ENCODE measurements at regions not wholly inside any gene's neighbourhood (a gene's known extent, or its start where the extent isn't known, plus 50 kb on each side); places are given as distances from the start of the nearest gene placed in this dataset.
"Not testable (repeated sequence)": the region's sequence is repeated elsewhere in the genome, so short reads cannot be mapped to it uniquely, and the experiment has no call there.

DNA sequence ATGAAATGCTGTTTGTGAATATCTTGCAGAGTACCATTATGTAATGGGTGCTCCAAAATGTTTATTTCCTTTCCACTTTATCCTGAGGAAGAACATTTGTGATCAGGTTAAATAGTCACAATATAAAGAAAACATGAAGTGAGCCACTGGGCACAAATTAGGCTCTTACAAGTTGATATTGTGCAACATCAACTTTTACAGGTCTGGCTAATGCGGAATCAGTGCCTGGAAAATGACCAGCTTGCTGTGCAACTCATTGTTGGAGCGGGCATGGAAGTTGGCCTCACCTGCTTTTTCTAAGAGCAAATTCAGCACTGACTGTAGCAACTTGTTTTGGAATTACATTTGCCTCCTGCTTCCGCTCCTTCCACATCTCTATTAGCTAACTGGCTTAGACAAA lies 216.9 kb upstream of the PLPPR1 start:
- DNase-seq (ENCODE audit: low read depth, low spot score) = no peak

DNA sequence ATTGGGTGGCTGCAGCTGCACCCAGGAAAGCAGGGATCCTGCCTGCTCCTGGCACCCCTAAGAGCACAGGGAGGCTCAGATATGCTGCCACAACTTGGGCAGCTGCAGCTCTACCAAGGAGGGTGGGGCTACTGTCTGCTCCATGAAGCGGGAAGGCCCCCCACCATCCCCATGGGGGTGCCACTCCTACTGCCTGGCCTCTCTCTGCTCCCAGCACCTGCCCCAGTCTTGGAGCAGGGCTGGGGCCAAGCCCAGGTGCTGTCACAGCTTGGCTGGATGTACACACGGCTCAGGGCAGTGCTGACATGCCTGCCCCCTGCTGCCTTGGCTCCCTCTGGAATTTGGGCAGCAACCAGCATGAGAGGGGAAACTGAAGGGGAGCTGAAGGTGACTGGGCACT lies 214.7 kb upstream of the PLPPR1 start:
- no peak for DNase-seq (ENCODE audit: low read depth, low spot score)

DNA sequence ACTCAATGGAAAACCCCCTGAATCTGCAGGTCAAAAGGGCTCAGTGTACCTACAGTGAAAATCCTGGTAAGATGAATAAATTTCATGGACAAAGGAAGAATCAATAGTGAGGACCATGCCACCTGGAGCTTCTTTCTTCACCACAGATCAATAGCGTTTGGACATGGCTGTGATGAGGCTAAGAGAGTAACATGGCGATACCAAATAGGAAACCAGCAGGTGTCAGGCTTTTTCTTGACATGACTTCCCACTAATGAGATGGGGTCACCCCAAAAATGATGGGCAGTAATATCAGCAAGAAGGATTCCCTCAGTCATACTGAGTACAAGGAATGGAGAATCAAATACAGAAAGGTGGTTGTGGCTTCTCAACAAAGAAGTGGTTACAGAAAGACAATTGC lies 208.5 kb upstream of the PLPPR1 start:
- no peak for DNase-seq (ENCODE audit: low read depth, low spot score)

DNA sequence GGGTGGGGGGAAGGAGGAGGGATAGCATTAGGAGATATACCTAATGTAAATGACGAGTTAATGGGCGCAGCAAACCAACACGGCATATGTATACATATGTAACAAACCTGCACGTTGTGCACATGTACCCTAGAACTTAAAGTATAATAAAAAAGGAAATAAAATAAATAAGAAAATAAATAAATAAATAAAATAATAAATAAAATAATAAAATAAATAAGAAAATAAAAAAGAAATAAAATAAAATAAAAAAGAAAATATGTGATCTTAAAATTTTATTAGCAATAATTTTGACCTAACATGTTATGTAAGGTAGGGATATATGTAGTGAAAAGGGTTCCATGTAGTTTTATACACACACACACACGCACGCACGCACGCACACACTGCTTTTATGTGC lies 195.5 kb upstream of the PLPPR1 start:
- DNase-seq (ENCODE audit: low read depth, low spot score) = not testable (repeated sequence)

DNA sequence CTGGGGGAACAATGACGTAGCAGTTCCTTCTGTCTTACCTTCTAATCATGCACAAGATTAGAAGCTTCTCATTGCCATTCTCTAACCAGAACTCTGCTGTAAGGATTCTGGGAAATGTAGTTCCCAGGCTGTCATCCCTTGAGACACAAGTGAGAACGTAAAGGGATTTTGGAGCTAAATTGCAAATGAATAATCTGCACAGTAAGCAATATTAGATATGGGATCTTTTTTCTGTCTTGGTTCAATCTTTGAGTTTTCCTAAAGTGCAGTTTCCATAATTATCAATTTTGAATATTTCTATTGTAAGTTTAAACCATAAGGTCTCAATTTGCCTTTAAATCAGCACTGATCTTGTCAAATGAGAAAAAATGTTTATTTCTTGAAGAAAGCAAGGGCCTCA lies 189.7 kb upstream of the PLPPR1 start:
- no peak for DNase-seq (ENCODE audit: low read depth, low spot score)

DNA sequence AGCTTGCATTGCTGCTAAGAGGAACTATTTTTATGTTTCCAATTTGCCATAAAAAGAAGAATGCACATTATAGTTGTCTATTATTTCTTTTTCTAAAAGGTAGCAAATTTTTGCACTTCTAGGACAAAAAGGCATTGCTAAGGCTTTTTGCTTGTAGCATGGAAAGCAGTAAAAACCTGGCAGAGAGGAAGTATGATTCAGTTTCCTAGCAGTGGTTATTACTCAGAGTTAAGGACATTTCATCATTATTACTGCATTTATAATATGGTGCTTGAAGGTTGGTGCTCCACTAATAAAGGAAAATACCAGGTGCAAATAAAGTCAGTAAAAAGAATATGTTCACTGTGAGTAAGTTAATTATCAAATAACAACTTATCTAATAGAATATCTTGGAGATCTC lies 179.8 kb upstream of the PLPPR1 start:
- DNase-seq (ENCODE audit: low read depth, low spot score) = no peak

DNA sequence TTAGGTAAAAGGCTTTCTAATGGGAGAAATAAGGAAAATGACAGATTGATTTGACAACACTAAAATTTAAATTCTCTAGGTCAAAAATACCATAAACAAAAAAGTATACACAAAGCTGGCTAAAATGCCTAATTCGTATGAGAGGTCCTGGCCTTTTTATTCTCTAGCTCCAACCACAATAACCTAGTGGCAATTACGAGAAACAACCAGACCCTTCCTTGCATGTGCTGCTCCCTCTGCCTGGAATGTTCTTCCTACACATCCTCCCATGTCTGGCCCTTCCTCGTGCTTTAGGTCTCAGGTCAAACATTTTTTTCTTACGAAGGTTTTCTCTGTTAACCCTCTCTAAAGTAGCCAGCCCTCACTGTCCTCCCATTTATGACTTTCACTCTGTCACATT lies 176.4 kb upstream of the PLPPR1 start:
- no peak for DNase-seq (ENCODE audit: low read depth, low spot score)

DNA sequence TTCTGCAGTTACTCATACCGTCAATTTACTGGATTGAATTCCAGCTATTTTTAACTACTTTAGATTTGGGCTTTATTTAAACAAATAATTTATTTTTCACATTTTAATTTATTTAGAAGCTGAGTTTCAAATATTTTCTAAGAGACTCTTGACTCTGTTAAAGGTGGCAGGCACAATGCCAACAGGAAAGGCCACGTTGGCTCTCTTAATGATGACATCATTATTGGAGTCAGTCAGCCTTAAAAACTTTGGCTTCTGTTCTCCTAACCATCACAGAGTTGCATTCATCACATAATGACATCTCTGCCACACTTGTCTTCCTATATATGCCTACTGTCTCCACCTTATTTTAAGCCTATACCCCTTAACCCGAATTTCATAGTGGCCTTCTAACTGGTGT lies 172.3 kb upstream of the PLPPR1 start:
- DNase-seq (ENCODE audit: low read depth, low spot score) = no peak

DNA sequence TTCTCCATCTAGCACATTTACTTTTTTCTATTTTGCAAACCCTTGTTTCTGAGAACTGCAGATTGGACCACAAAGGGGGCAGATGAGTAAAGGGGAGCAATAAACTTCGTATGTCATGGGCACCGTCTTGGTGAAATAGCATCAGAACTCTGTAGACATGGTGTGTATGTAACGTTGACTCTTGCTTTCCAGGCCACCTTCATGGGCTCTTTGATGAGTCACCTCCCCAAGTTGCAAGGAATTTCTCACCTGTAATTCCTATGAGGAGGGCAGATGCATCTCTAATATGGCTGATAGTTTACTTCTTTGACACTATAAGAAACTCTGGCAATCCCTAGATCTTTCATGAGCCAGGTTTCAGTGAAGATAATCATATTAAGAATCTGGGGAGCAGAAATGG lies 163.4 kb upstream of the PLPPR1 start:
- DNase-seq (ENCODE audit: low read depth, low spot score) = no peak

DNA sequence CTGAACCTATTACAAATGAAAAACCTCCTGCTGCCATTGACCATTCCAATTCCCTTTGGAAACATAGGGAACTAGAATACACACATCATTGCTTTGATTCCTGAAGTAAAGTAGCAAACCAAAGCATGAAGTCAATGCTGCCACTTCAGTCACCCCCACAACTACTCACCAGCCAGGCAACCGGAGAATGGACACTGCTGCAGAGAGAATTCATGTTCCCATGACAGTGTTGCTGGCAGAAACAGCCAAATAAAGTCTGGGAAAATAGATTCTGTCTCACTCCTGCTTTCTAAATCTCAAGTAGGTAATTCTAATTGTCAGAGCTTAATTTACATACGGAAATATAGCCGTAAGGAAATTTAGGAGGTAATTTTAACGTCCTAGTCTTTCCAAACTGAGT lies 162.9 kb upstream of the PLPPR1 start:
- DNase-seq (ENCODE audit: low read depth, low spot score) = no peak

DNA sequence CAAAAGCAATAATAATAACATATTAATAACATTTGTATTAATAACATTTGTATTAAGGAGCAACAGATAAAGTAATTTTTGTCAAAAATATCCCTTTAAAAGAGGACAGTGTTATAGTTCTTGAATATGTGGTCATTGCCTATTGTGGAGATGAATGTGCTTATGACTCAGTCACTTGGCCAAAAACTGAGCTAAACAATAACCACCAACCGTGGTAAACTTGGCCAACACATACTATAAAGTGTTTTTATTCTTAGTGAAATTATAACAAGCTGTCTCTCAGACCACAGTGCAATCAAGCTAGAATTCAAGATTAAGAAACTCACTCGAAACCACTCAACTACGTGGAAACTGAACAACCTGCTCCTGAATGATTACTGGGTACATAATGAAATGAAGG lies 159.2 kb upstream of the PLPPR1 start:
- DNase-seq (ENCODE audit: low read depth, low spot score) = no peak

DNA sequence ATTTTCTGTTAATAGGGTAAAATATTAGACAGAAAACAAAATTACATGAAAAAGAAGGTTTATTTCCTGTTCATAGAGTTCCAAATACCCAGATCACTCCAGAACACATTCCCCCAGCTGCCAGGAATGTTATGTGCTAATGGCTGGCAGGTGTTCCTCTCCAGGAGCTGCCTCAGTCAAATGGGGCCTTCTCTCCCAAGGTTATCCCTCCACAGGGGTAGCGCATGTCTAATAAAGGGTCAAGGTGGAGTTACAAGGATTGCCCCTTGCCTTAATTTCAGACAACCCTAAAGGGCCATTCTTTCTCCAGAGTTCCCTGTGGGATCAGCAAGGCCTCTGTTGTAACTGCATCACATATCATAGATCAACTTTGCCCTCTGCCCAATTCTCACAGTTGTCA lies 148.6 kb upstream of the PLPPR1 start:
- no peak for DNase-seq (ENCODE audit: low read depth, low spot score)

DNA sequence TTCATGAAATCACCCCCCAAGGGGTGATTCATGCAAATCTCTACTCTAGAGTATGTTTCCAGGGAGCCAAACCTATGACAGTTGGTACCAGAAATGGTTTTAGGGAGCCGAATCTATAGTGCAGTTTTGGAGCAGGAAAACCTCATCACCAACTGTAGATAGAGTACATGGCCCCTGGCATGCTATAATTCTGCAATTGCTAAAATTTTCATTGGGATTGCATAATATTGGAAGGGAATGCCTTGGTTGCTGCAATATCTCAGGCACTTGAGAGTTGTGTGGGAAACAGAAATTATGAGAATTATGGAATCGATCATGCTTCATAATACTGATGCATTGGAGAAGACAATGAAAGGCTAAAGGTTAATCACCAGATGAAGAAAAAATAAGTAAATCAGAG lies 148.2 kb upstream of the PLPPR1 start:
- DNase-seq (ENCODE audit: low read depth, low spot score) = no peak

DNA sequence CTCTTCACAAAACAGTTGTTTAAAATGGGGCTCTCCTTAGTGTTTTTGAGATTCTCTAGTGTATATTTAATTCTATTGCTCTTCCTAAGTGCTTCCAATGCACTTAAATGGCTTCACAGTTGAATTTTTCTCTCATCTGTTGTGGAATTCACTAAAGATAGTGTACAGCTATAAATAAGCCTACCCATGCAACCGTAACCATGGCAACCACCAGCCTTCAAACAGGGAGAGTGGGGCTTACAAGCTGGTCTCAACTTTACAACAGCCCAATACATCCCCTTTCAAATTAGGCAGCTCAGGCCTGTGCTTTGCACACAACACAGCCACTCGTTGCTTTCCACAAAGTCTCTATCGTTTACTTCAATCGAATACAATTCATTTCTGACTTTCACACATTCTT lies 144.0 kb upstream of the PLPPR1 start:
- peak; percentile 3 for DNase-seq (ENCODE audit: low read depth, low spot score)

DNA sequence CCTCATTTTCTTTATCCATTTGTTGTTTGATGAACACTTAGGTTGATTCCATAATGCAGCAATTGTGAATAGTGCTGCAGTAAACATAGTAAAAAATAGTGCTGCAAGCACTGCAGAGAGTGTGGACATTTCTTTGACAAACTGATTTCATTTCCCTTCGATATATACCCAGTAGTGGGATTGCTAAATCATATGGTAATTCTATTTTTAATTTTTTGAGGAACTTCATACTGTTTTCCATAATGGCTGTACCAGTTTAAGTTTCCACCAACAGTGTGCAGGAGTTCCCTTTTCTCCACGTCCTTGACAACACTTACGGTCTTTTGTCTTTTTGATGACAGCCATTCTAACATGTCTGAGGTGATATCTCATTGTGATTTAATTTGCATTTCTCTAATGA lies 138.2 kb upstream of the PLPPR1 start:
- DNase-seq (ENCODE audit: low read depth, low spot score) = no peak

DNA sequence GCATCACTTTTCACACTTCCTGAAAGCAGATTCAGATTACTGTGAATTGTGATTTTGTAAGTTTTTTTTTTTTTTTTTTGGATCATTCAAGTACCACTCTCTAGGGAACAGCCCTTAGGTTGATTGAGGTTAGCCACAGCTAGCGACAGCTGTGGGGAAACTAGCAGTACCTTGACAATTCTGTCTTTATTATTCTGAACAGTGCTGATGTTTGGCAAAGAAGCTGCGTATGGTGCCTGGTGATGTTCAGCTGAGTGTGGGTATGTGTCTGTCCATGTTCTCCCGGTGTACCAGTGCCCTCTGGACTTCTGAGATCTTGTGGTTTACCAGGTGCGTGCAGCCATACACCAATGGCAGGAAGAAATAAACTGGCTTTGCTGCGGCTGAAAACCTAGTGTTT lies 117.3 kb upstream of the PLPPR1 start:
- no peak for DNase-seq (ENCODE audit: low read depth, low spot score)

DNA sequence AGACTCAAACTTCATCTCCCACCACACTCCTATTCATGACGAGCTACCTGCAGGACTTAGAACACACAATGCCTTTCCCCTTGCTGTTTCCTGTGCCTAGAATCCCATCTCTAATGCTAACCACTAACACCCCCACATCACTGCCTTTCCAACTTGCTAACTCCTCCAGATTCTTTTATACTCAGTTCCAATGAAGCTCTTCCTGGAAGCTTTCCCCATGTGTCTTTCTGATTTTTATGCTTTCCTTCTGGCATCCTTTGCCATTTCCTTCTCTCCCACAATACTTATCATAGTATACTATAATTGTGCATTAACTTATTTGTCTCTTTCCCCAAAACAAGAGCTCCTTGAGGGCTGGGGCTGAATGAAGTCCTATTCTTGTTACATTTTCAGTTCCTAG lies 115.3 kb upstream of the PLPPR1 start:
- no peak for DNase-seq (ENCODE audit: low read depth, low spot score)

DNA sequence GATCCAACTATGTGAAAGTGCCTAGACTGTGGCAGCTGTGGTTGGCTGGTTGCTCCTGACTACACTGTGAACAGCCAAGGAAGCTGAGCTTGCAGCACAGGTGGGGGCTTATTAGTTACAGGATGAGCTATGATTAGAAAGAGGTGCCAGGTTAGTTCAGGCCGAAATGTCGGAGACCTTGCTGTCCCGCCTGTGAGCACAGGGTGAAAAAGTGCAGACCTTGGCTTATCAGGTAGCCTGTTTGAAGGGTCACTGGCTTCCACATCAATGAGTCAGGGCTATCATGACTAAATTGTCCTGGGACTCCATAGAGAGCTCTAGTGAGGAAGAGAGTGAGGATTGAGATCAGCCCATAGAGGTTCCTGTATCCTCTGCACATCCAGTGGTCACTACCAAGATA lies 114.3 kb upstream of the PLPPR1 start:
- DNase-seq (ENCODE audit: low read depth, low spot score) = no peak

DNA sequence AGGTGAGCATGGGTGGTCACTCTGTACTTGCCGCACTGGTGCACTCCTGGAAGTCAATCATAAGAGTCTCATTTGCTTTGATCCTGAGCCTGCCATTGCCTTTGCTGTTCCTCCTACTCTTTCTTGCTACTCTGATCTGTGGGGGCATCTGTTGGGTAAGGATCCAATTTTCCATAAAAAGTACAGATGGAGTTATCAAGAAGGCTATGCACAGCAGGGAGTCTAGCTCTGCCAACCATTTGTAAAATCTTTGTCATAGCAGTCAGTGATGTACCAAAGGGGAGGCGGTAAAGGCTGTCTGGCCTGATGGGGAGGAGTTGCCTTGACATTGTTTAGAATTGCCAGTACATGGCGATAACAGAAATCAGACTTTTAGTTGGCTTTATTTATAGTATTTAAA lies 109.0 kb upstream of the PLPPR1 start:
- no peak for DNase-seq (ENCODE audit: low read depth, low spot score)

DNA sequence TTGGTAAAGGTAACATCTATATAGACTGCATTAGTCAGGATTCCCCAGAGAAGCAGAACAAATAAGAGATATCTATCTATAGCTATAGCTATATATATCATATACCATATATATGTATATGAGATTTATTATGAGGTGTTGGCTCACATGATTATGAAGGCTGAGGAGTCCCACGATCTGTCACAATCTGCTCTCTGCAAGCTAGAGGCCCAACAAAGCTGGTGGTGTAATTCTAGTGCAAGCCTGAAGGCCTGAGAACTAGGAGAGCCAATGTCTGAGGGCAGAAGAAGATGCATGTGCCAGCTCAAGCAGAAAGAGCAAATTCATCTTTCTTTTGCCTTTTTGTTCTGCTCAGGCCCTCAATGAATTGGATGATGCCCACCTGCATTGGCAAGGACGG lies 102.2 kb upstream of the PLPPR1 start:
- no peak for DNase-seq (ENCODE audit: low read depth, low spot score)

DNA sequence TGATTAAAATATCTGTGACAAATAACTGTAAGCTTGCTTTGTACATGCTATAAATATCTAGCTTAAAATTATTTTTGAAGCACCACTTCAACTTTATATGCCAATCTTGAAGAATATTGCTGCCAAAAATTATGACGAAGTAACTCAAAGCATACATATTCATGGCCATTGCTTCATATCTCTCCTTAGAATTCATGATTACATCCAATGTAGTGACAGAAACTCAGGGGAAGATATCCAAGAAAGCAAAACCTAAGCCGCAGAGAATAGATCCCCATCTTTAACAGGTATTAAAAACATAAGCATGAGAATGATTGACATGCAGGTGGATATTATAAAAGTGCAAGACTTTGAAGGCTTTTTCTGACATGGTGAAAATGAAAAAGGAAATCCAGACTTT lies 100.8 kb upstream of the PLPPR1 start:
- DNase-seq (ENCODE audit: low read depth, low spot score) = no peak

DNA sequence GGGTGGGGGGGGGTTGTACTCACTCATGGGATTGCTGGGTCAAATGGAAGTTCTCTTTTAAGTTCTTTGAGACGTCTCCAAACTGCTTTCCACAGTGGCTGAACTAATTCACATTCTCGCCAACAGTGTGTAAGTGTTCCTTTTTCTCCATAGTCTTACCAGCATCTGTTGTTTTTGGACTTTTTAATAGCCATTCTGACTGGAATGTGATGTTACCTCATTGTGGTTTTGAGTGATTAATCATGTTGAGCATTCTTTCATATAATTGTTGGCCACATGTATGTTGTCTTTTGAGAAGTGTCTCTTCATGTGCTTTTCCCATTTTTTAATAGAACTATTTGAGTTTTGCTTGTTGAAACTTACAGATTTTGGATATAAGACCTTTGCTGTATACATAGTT lies 94.9 kb upstream of the PLPPR1 start:
- DNase-seq (ENCODE audit: low read depth, low spot score) = no peak

DNA sequence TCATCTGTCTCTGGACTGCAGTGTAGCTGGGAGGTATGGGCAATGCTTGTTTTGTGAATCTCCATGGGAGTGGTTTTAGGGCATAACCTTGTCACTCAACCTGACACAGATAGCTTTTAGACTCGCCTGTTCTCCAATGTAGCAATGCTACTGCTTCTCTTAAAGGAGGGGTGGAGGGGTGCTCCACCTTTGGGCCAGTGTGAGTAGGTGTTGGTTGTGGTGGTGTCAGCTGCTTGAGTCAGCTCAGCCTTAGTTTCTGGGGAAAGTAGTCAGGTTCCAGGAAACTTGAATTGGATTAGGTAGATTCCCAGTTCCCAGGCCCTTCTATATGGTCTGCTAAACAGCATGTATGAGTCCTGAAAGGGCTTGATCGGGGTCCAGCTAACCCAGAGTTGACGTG lies 91.1 kb upstream of the PLPPR1 start:
- no peak for DNase-seq (ENCODE audit: low read depth, low spot score)

DNA sequence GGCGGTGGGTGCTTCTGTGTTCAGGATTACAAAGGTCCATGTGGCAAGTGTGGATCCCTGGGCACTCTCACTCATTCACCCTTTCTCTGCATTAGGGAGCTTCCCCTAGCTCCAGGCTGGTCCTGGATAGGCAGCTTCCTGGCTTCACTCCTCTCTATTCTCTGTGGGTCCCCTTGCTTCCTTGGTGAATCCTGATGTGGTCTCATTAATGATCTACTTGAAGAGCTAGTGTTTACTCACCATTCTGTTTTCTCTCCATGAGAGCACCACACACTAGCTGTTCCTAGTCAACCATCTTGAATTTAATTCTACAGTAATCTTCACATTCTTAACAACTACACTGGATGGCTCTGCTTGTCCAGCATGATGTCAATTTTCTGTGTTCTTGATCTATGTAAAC lies 90.0 kb upstream of the PLPPR1 start:
- no peak for DNase-seq (ENCODE audit: low read depth, low spot score)

DNA sequence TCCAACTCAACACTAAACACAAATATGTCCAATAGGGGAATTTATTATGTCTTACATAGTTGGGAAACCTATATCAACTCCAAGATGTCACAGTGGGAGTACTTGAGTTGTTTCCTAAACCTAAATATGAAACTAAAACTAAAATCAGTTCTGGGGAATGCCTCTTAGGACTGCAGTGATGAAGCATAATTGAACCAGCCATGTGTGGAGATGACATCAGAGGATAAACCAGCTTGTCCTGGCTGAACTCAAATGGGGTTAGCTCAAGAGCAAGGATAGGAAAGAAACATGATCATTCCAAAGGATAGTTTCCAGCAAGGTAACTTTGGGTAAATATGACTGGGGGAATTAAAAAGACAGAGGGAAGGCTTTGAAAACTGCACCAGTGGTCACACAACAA lies 88.9 kb upstream of the PLPPR1 start:
- DNase-seq (ENCODE audit: low read depth, low spot score) = no peak

Data from ELF-1 (cell line).